ENCODE measurements at regions not wholly inside any gene's neighbourhood (a gene's known extent, or its start where the extent isn't known, plus 50 kb on each side); places are given as distances from the start of the nearest gene placed in this dataset.
"Not testable (repeated sequence)": the region's sequence is repeated elsewhere in the genome, so short reads cannot be mapped to it uniquely, and the experiment has no call there.

GRCh38 chr11:121864660-121865059 lies 251.4 kb downstream of the BLID start:
- Histone ChIP-seq H3K27ac (ENCODE audit: low read depth, low read length) (no peak overlapping the region), H3K27me3 (ENCODE audit: low read length) (no peaks in the 10 kb centered on the region), H3K4me3 (ENCODE audit: insufficient read depth, low read length, poor library complexity, severe bottlenecking) (no peak overlapping the region), H3K36me3 (ENCODE audit: low read length) (no peaks in the 10 kb centered on the region), H3K79me2 (ENCODE audit: insufficient read depth, low read length) (no peaks in the 10 kb centered on the region), H4K20me1 (ENCODE audit: low read depth, low read length) (no peaks in the 10 kb centered on the region), H3K9ac (ENCODE audit: low read length) (no peak overlapping the region), H3K9me2 (replicated peaks; ENCODE audit: insufficient read depth, low read length) (no peaks in the 10 kb centered on the region), H3K9me3 (ENCODE audit: insufficient read depth, low read length) (no peaks in the 10 kb centered on the region), H3K4me2 (ENCODE audit: low read depth, low read length, poor library complexity, severe bottlenecking) (no peak overlapping the region), H3F3A (ENCODE audit: insufficient read depth) (no peaks in the 10 kb centered on the region), H2AFZ (ENCODE audit: low read depth, low read length, severe bottlenecking) (no peak overlapping the region)
- TF ChIP-seq, protein P1, sequence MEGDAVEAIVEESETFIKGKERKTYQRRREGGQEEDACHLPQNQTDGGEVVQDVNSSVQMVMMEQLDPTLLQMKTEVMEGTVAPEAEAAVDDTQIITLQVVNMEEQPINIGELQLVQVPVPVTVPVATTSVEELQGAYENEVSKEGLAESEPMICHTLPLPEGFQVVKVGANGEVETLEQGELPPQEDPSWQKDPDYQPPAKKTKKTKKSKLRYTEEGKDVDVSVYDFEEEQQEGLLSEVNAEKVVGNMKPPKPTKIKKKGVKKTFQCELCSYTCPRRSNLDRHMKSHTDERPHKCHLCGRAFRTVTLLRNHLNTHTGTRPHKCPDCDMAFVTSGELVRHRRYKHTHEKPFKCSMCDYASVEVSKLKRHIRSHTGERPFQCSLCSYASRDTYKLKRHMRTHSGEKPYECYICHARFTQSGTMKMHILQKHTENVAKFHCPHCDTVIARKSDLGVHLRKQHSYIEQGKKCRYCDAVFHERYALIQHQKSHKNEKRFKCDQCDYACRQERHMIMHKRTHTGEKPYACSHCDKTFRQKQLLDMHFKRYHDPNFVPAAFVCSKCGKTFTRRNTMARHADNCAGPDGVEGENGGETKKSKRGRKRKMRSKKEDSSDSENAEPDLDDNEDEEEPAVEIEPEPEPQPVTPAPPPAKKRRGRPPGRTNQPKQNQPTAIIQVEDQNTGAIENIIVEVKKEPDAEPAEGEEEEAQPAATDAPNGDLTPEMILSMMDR (IDR thresholded peaks at IDR 0.05; ENCODE audit: insufficient read depth, low read length, poor library complexity, severe bottlenecking) = no peak
- TF ChIP-seq EZH2phosphoT487 (conservative IDR thresholded peaks at IDR 0.05; ENCODE audit: low read length) = no peak

DNA sequence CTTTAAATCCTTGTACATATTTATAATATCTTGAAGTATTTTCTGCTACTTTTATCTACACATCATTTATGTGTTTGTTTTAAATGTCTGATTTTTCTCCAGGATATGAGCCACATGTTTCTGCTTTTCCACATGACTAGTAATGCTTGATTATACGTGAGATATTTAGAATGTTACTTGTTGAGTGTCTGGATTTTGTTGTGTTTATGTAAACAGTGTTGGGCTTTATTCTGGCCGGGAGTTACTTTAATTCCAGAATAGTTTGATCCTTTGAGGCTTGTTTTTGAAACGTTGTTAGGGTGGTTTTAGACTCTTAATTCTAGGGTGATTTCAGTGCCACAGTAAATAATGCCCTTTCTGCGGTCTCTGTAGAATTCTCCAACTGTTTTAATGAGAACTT lies 252.9 kb downstream of the BLID start:
- Histone ChIP-seq H3K4me3 (ENCODE audit: insufficient read depth, low read length, poor library complexity, severe bottlenecking) (no peak overlapping the region), H3K27me3 (ENCODE audit: low read length) (no peaks in the 10 kb centered on the region), H4K20me1 (ENCODE audit: low read depth, low read length) (no peaks in the 10 kb centered on the region), H3F3A (ENCODE audit: insufficient read depth) (no peaks in the 10 kb centered on the region), H3K4me2 (ENCODE audit: low read depth, low read length, poor library complexity, severe bottlenecking) (no peak overlapping the region), H3K36me3 (ENCODE audit: low read length) (no peaks in the 10 kb centered on the region), H3K9ac (ENCODE audit: low read length) (no peak overlapping the region), H2AFZ (ENCODE audit: low read depth, low read length, severe bottlenecking) (no peak overlapping the region), H3K9me2 (replicated peaks; ENCODE audit: insufficient read depth, low read length) (no peaks in the 10 kb centered on the region), H3K9me3 (ENCODE audit: insufficient read depth, low read length) (no peaks in the 10 kb centered on the region), H3K79me2 (ENCODE audit: insufficient read depth, low read length) (no peaks in the 10 kb centered on the region), H3K27ac (ENCODE audit: low read depth, low read length) (no peak overlapping the region)
- no peak for TF ChIP-seq EZH2phosphoT487 (conservative IDR thresholded peaks at IDR 0.05; ENCODE audit: low read length)
- TF ChIP-seq, protein P1 (IDR thresholded peaks at IDR 0.05; ENCODE audit: insufficient read depth, low read length, poor library complexity, severe bottlenecking) = no peak

DNA sequence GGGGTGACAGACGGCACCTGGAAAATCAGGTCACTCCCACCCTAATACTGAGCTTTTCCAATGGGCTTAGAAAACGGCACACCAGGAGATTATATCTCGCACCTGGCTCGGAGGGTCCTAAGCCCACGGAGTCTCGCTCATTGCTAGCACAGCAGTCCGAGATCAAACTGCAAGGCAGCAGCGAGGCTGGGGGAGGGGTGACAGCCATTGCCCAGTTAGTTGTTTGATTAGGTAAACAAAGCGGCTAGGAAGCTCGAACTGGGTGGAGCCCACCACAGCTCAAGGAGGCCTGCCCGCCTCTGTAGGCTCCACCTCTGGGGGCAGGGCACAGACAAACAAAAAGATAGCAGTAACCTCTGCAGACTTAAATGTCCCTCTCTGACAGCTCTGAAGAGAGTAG lies 260.9 kb downstream of the BLID start:
- not testable (repeated sequence) for H3K4me3 ChIP-seq (ENCODE audit: insufficient read depth, low read length, poor library complexity, severe bottlenecking); H3K27me3 ChIP-seq (ENCODE audit: low read length); H3K4me2 ChIP-seq (ENCODE audit: low read depth, low read length, poor library complexity, severe bottlenecking); H3K36me3 ChIP-seq (ENCODE audit: low read length); H3F3A ChIP-seq (ENCODE audit: insufficient read depth); H3K9me3 ChIP-seq (ENCODE audit: insufficient read depth, low read length); H3K27ac ChIP-seq (ENCODE audit: low read depth, low read length); H2AFZ ChIP-seq (ENCODE audit: low read depth, low read length, severe bottlenecking); H3K9ac ChIP-seq (ENCODE audit: low read length); H4K20me1 ChIP-seq (ENCODE audit: low read depth, low read length); H3K9me2 ChIP-seq (replicated peaks; ENCODE audit: insufficient read depth, low read length); H3K79me2 ChIP-seq (ENCODE audit: insufficient read depth, low read length)

DNA sequence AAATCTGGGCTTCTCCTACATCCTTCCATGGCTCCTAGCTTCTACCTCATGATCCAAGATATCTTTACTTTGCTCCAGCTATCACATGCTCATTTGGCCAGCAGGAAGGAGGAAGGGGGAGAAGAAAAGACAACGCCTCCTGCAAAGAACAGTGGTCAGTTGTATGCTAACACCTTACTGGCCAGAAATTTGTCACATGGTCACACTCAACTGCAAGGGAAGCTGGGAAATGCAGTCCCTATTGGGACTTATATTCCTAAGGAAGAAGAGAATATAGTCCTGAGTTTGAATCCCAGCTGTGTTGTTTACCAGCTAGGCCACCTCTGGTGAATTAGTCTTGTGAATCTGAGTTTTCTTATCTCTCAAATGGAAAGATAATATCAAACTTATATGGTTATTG lies 272.0 kb downstream of the BLID start:
- Histone ChIP-seq H3K4me3 (ENCODE audit: insufficient read depth, low read length, poor library complexity, severe bottlenecking) (no peak overlapping the region), H3K36me3 (ENCODE audit: low read length) (no peaks in the 10 kb centered on the region), H3K4me2 (ENCODE audit: low read depth, low read length, poor library complexity, severe bottlenecking) (no peak overlapping the region), H3K27me3 (ENCODE audit: low read length) (no peaks in the 10 kb centered on the region), H2AFZ (ENCODE audit: low read depth, low read length, severe bottlenecking) (no peak overlapping the region), H4K20me1 (ENCODE audit: low read depth, low read length) (no peaks in the 10 kb centered on the region), H3K27ac (ENCODE audit: low read depth, low read length) (no peak overlapping the region), H3K79me2 (ENCODE audit: insufficient read depth, low read length) (no peaks in the 10 kb centered on the region), H3K9me2 (replicated peaks; ENCODE audit: insufficient read depth, low read length) (no peaks in the 10 kb centered on the region), H3F3A (ENCODE audit: insufficient read depth) (no peaks in the 10 kb centered on the region), H3K9ac (ENCODE audit: low read length) (no peak overlapping the region), H3K9me3 (ENCODE audit: insufficient read depth, low read length) (no peaks in the 10 kb centered on the region)
- TF ChIP-seq, protein P1 (IDR thresholded peaks at IDR 0.05; ENCODE audit: insufficient read depth, low read length, poor library complexity, severe bottlenecking) = no peak
- TF ChIP-seq EZH2phosphoT487 (conservative IDR thresholded peaks at IDR 0.05; ENCODE audit: low read length) = no peak

Measured in SU-DHL-6 (cell line).